GM18517 (cell line): ENCODE measurements at regions not wholly inside any gene's neighbourhood (a gene's known extent, or its start where the extent isn't known, plus 50 kb on each side); places are given as distances from the start of the nearest gene placed in this dataset.
"Not testable (repeated sequence)": the region's sequence is repeated elsewhere in the genome, so short reads cannot be mapped to it uniquely, and the experiment has no call there.

ENCODE experiments used
- ATAC-seq: cut with Tn5 transposase; IDR thresholded peaks from one replicate; pipeline ENCODE4 v1.9.1; 2021; ENCODE audit warnings: mild to moderate bottlenecking, moderate library complexity; ENCODE audit not compliant: unreplicated experiment

DNA sequence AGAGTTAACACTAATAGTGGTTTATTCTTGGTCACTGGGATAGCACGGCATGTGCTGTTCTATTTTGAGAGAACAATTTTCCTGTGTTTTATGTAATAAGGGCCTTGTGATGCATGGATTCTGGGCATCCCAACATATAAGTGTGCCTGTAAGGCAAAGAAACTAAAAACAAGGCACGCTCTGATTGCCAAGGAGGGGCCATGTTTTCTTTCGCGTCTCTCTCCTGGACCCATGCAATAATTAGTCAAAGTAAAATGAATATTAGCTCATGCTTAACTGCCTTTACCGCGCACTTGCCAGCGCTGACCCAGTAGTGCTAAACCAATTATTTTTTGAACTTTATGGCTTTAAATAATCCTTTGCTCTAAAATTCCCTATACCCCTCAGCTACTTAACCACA, 140.9 kb downstream of the PSAT1 start:
- no peak for ATAC-seq

DNA sequence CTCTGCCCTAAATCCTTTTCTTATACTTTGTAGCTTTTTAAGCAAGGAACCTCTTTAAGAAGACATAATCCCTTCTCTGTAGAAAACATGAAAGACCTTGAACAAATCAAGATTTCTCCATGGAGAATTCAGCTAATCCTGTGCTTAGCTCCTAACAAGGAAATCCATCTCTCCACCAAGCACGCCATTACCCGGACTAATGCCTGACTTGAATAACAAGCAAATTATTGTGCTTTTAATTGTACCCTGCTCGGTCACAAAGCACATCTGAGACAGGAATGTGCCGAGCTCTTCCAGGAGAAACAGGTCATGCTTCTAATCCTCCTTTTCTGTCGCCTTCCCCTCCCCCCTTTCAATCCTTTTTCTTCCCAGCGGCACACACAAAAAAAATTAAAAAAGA, 141.3 kb downstream of the PSAT1 start:
- ATAC-seq: no peak

DNA sequence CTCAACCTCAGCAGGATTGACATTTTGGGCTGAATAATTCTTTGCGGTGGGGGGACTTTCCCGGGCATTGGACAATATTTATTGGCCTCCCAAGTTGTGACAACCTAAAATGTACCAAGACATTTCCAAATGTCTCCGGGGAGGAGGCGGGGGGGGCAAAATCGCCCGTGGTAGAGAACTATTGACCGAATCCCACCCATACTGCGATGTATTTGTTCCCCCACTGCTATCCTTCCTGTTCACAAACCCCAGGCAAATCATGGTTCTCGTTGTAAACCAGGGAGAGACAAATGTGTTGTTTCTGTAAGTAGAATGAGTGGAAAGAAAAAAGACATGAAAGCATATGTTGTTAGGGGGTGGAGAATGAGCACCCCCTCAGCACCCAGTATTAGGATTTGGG, 141.9 kb downstream of the PSAT1 start:
- ATAC-seq: no peak

DNA sequence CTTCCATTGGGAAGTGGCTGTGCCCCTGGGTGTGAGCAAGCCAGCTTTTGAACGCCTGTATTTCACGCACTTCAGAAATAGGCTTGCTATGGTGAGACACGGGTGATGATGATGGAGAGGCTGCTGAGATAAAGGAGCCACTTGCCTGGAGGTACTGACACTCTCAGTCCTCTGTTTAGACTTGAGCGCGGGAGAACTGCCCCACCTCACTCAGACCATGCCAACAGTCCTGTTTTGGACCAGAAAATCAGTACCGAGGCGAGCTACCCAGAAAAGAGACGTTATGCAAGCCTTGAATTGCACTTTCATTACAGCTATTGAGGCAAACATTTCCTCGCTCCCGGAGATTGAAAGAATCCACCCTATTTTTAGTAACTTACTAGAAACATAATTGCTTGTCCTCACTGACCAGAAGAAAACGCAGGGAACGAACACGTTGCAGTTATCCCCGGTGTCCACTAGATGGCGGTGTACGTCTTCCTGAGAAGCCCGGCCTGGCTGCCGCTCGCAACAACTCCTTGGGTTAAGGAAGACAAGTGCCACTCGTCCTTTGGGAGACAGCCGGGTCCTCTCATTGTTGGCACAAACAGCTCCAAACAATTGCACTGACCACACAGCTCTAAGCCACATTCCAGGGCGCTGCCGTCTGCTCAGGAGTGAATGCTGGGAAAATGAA, 142.4 kb downstream of the PSAT1 start:
- no peak for ATAC-seq

DNA sequence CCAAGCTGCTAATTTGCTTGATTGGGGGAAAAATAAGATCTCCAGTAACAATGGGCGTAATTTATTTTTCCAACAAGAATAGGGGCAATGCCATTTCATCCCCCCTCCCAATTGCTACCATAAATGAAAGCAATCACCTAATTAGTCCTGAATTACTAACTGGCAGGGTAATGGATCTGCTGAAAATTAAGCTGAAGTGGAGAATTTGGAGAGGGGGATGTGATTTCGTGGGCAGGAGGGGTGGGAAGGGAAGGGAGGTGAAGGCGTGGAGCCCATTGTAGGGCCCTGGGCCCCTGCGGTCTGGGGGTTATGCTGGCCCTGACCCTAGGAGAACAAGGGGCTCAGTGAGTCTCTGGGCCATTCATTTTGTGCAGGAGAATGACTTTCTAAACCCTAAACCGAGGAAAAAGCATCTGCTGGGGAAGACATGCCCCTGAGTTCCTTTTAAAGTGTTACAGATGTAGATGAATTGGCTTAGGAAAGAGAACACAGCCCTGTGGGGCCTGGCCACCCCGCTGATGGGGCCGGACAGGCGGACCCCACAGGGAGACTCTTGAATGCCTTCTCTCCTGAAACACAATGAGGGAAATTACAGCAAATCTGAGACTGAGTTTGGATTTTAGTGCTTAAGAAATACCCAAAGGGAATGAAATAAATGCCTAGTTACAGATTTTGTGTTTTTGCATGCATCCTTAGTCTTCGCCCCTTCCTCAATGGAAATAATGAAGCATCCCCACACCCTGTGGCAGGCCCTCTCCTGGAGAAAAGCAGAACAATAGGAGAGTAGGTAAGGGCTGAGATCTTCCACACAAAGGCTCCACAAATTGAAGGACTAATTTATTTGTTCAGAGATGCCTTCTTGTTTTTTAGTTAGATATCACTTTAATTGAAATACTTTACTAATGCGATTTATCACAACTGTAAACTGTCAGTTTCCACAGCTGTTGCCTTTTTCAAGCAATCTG, 143.2 kb downstream of the PSAT1 start:
- no peak for ATAC-seq

DNA sequence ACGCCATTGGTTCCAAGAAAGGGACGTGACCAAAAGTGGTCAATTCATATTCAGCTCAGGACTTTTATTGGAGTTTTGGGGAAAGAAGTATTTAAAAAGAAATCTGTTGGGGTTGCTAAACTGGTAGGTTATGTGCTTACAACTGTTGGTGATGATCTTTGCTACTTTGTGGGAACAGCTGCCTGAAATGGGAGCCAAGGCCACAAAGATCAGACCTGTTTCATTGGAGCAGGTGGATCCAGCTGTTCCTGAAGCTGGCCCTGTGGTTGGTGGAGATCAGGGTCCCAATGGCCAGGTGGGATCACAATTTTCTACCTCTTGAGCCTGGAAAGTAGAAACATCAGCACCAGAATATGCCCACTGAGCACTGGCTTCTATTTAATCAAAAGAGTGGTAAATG, 144.5 kb downstream of the PSAT1 start:
- ATAC-seq: no peak

DNA sequence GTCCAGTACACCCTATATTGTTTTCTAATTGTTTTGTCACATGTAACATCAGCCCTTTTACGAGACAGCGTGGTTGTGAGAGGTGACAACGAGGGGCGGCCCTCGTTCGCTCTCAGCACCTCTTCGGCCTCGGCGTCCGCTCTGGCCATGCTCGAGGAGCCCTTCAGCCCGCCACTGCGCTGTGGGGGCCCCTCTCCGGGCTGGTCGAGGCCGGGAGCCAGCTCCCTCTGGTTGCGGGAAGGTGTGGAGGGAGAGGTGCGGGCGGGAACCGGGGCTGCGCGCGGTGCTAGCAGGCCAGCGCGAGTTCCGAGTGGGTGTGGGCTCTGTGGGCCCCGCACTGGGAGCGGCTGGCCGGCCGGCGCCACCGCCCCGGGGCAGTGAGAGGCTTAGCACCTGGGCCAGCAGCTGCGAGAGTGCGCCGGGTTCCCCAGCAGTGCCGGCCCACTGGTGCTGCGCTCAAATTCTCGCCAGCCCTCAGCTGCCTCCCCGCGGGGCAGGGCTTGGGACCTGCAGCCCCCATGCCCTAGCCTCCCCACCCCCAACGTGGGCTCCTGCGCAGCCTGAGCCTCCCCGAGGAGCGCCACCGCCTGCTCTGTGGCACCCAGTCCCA, 145.0 kb downstream of the PSAT1 start:
- ATAC-seq: no peak

DNA sequence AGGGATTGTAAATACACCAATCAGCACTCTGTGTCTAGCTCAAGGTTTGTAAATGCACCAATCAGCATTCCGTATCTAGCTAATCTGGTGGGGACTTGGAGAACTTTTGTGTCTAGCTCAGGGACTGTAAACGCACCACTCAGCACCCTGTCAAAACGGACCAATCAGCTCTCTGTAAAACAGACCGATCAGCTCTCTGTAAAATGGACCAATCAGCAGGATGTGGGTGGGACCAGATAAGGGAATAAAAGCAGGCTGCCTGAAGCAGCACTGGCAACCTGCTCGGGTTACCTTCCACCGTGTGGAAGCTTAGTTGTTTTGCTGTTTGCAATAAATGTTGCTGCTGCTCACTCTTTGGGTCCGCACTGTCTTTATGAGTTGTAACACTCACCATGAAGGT, 145.7 kb downstream of the PSAT1 start:
- ATAC-seq: not testable (repeated sequence)

DNA sequence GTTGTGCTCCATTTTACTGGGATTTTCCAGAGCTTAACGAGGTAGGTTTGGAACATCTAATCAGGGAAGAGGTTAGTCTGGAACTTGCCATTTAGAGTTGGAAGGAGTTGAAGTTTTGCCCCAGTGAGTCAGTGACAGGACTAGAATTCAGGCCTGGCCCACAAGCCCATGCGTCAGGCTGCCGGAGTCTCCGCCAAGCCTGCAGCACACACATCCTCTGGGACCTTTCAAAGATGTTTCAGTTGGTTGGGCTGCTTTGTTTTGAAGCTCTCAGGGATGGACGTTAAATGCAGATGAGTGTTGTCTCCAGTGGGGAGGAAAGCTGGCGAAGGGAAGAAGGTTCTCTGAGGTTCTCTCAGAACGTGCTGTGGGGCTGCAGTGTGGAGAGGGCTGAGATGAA, 147.0 kb downstream of the PSAT1 start:
- no peak for ATAC-seq

DNA sequence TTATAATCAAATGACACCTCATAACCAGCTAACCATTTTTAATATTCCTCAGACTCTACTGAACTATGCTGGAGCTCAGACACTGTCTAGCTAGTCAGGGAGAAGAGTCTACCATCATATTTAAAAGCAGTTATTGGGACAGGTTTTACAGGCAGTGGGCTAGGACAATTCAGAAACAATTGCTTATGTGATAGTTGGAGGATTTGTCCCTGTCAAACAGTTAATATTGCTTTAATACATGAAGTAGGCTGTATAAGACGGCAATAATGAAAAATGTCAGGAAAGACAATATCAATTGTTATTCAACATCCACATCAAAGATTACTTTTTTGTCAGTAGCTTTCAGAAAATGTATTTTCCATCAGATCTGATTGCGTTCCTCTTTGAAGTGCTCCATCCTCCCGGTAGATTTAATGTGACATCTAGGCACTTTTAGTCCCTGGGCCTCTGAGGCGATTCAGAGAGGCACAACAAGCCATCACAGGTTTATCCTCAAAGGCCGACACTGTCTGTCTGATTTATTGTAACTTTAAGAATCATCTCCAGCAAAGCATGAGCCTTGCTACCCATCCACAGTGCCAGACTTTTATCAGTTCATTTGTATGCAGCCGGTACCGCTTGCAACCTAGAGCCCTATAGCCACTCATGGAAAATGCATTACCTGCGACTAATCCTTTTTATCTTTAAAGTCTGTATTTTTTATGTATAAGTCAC, 152.2 kb downstream of the PSAT1 start:
- ATAC-seq: no peak

DNA sequence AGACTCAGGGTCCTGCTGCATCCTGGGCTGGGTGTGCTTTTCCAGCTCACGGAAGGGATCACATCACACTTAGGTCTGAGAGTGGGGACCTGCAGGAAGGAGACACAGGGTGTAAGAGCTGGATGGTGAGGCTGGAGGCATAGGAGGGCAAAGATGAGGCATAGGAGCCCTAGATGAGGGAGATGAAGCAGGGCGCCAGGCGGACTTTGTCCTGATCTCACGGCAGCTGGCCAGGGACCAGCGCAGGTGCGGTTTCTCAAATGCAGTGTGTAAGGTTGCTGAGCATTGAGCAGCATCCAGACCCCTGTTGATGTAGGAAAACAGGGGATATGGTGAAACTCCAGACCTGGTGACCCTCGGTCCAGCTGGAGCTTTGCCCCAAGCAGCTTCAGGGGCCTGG, 156.5 kb downstream of the PSAT1 start:
- ATAC-seq: no peak

DNA sequence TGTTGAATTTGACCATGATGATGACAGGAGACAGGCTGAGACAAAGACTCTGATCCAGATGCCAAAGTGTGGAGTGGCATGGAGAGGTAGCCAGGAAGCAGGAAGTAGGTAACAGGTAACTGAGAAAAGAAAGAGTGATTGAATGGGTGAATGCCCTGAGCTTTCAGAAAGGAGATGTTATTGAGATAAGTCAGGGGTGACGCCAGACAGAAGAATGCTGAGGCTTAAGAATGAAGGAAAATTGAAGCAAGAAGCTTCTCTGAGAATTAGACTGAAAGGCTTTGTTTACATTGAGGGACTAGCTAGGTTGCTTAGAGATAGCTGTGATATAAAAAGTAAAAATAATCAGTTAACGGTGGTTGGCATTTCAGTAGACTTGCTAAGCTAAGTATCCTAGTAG, 165.7 kb downstream of the PSAT1 start:
- ATAC-seq: no peak

DNA sequence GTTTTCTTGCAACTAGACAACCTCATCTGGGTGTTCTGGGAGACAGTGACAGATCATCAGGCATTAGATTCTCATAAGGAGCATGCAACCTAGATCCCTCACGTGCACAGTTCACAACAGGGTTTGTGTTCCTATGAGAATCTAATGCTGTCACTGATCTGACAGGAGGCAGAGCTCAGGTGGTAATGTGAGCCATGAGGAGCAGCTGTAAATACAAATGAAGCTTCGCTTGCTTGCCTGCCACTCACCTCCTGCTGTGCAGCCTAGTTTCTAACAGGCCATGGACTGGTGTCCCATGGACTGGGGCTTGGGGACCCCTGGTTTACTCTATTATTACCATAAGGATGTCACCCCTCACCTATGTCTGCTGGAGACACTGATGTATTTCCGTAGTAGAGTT, 166.8 kb downstream of the PSAT1 start:
- no peak for ATAC-seq

DNA sequence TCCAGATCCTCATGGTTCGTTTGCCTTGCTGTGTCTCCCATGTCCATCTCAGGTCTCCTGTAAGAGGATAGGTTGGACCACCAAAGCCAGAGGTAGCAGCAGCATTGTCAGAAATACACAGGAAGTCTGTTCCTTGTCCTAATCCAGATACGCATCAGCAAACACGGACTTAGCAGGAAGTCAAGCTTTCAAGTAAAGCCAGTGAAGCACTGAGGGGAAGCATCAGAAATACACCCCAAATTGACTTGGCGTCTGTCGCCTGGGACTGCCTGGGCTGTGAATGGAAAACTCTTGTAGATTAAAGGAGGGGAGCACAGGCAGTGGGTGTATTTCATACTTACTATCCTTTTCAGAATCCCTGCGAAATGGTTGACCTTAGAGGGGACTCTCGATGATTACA, 171.3 kb downstream of the PSAT1 start:
- ATAC-seq: no peak

DNA sequence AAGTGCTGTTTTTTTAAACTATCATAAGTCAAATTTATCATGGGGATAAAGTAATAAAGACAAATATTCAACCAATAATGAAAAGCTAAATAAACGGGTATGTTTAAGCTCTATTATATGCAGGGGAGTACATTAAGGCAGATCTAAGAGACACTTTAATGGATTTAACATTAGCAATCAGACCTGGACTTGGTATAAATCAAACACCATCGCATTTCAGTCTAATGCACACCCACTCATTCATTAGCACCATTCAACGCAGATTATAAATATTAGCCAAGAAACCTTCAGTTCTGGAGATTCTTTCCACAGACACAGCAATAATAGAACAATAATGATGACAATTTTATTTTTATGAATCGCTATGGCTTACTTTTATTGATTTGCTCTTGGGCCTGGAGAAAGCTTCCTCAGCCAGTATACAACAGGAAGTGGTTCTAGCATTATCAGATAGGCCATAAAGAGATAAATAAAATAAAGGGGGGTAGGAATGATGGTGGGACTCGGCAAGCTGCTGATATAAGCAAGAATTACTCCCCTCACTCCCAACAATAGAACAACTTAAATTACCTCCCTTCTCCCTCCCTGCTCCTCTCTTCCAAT, 172.2 kb downstream of the PSAT1 start:
- no peak for ATAC-seq

DNA sequence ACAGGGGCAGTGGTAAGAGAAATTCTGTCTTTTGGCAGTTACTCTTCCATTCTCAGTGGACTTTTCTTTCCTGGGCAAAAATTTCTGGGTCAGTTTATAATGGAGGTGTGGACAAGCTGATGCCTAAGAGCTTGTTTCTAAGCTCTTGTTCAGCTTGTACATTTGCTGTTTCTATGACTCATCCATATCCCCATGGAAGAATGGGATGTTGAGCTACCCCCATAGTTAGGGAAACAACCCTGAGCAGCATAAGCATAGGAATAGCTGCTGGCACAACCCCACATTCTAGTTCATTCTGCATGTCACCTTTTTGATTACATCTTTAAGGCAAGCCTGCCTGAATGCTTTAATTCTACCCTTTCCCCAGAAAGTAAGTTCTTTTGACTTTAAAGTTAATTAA, 173.3 kb downstream of the PSAT1 start:
- ATAC-seq: no peak

DNA sequence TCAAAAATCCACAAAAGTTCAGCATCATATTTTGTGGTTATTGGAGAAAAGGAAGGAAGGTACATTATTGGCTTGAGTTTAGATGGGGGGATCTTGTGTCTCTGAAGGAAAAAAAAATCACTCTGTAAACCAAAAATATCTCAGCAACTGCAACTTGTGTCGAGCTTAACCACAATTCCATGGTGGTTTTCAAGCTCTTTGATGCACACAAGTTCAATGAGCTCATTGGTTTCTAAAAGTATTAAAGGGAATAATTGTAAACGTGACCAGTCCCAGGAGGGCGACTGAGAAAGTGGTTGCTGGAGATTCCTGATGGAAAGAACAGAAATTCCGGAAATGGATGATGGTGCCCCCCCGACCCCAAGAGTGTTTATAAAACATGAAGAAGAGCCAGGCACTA, 173.8 kb downstream of the PSAT1 start:
- no peak for ATAC-seq

DNA sequence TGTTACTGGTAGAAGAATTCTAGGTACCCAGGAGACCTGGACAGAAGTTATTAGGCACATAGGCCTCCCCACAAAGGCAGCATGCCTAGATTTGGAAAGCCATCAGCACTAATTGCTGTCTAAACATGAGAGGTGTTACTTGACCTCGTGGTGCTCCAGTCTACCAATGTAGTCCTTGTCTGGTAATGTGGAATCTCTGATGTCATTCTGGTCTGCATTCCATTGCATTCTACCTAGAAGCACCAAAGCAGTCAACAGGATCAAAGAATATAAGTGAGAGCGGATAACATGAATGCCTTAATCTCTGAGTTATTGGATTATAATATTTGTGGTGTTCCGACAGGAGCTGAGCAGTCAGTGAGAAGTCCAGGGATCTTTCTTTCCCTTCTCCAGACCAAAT, 175.2 kb downstream of the PSAT1 start:
- ATAC-seq: no peak

DNA sequence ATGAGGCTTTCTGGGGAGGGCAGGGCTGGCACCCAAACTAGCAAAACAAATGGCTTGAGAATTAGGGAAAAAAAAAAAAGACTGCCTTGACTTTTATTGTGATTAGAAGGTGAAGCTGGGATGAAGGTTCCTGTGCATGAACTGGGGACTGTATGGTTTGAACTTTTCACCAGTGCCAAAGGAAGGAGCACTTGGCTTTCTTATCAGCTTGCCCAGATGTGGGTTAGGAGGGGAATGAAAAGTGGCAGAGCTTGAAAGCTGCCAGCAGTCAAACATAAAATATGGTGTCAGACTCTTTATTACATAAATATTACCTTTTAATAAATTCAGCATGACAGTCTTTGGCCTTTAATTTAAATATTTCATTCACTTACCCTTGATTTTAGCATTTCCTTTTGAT, 182.5 kb downstream of the PSAT1 start:
- no peak for ATAC-seq

DNA sequence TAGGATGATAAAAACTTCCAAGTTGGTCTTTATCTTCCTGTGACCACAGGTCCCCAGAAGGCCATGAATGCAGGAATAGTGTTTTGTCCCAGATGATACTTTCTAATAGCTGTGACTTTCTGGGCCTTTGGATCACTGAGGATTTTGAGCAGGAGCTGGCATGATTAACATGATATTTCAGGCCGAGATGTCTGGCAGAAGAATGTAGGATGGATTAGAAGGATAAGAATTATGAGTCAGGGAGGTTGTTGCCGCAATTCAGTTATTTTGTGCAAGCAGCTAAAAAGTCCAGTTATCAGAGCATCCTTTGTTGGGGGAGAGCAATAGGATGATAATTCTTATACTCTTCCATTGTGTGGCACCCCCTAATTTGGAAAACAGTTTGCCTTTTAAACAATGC, 189.7 kb downstream of the PSAT1 start:
- no peak for ATAC-seq

DNA sequence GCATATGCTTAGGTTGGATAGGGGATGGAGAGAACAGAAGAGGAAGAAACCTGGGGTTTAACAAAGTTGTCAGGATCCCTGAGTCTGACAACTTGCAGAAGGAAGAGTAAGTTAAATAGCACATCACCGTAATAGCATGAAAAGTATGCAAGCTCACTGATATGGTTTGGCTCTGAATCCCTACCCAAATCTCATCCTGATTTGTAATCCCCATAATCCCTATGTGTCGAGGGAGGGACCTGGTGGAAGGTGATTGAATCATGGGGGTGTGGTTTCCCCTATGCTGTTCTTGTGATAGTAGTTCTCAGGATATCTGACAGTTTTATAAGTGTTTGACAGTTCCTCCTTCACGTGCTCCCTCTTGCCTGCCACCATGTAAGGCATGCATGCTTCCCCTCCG, 193.3 kb downstream of the PSAT1 start:
- no peak for ATAC-seq
